Stimulated activated memory B cell treated with anti-CD40 and anti-IgM and Interleukin-4, amounts not matched to agents 10 μg/mL and 1 μg/mL and 100 μg/mL, for 72 hours (primary cell): ENCODE measurements at regions not wholly inside any gene's neighbourhood (a gene's known extent, or its start where the extent isn't known, plus 50 kb on each side); places are given as distances from the start of the nearest gene placed in this dataset.
"Not testable (repeated sequence)": the region's sequence is repeated elsewhere in the genome, so short reads cannot be mapped to it uniquely, and the experiment has no call there.

Experiments
- ATAC-seq: fragments of 150-1000 bp; cut with Tn5 transposase; 2 replicates; pipeline ENCODE4 v1.10.0; 2021
- H3K27ac Mint-ChIP-seq: one replicate; pipeline ENCODE4 v1.8.0; 2022; ENCODE audit warnings: mild to moderate bottlenecking, mixed read lengths
- H3K27me3 Mint-ChIP-seq: one replicate; pipeline ENCODE4 v1.8.0; 2022; ENCODE audit warnings: mixed read lengths
- H3K36me3 Mint-ChIP-seq: one replicate; pipeline ENCODE4 v1.8.0; 2022; ENCODE audit warnings: mixed read lengths
- H3K4me1 Mint-ChIP-seq: one replicate; pipeline ENCODE4 v1.8.0; 2022; ENCODE audit warnings: mixed read lengths
- H3K4me3 Mint-ChIP-seq: one replicate; pipeline ENCODE4 v1.8.0; 2022; ENCODE audit warnings: mild to moderate bottlenecking, moderate library complexity, mixed read lengths
- H3K9me3 Mint-ChIP-seq: one replicate; pipeline ENCODE4 v1.8.0; 2022; ENCODE audit warnings: mixed read lengths

DNA sequence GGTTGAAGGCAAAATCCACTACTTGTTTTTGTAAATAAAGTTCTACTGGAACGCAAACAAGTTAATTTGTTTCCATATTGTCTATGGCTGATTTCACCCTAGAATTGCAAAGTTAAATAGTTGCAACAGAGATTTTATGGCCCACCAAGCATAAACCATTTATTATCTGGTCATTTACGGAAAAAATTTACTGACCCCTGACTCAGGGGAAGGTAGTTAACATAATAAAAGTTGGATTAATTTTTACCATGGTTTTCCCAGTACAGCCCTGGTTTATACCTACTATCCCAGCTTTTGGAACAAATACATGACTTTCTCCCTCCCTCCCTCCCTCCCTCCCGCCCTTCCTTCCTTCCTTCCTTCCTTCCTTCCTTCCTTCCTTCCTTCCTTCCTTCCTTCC is 588.9 kb upstream of the TMEFF2 start:
- H3K4me3 Mint-ChIP-seq: no peak overlapping the region

DNA sequence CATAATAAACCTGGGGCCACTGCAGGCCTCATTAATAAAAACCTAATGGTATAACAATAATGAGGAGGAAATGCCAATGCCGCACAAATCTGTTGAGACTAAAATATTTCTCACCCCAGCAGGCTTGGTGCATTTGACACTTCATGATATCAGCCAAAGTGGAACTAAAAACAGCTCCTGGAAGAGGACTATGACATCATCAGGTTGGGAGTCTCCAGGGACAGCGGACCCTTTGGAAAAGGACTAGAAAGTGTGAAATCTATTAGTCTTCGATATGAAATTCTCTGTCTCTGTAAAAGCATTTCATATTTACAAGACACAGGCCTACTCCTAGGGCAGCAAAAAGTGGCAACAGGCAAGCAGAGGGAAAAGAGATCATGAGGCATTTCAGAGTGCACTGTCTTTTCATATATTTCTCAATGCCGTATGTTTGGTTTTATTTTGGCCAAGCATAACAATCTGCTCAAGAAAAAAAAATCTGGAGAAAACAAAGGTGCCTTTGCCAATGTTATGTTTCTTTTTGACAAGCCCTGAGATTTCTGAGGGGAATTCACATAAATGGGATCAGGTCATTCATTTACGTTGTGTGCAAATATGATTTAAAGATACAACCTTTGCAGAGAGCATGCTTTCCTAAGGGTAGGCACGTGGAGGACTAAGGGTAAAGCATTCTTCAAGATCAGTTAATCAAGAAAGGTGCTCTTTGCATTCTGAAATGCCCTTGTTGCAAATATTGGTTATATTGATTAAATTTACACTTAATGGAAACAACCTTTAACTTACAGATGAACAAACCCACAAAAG is 580.9 kb upstream of the TMEFF2 start:
- H3K4me1 Mint-ChIP-seq: no peaks in the 10 kb centered on the region
- H3K9me3 Mint-ChIP-seq: no peaks in the 10 kb centered on the region
- no peak overlapping the region for H3K27ac Mint-ChIP-seq
- H3K4me3 Mint-ChIP-seq: no peak overlapping the region
- no peaks in the 10 kb centered on the region for H3K36me3 Mint-ChIP-seq
- no peak for ATAC-seq
- H3K27me3 Mint-ChIP-seq: no peaks in the 10 kb centered on the region

More for the DNA sequence above, 588.9 kb upstream of the TMEFF2 start:
- Mint-ChIP-seq H3K4me1 (no peaks in the 10 kb centered on the region), H3K27ac (no peak overlapping the region), H3K27me3 (no peaks in the 10 kb centered on the region), H3K36me3 (no peaks in the 10 kb centered on the region), H3K9me3 (no peaks in the 10 kb centered on the region)
- no peak for ATAC-seq

GRCh38 chr2:192775011-192775410 is 580.3 kb upstream of the TMEFF2 start:
- Mint-ChIP-seq H3K27me3 (no peaks in the 10 kb centered on the region), H3K36me3 (no peaks in the 10 kb centered on the region), H3K4me3 (no peak overlapping the region), H3K27ac (no peak overlapping the region), H3K4me1 (no peaks in the 10 kb centered on the region), H3K9me3 (no peaks in the 10 kb centered on the region)
- ATAC-seq: no peak

GRCh38 chr2:192773044-192773443 is 578.3 kb upstream of the TMEFF2 start:
- Mint-ChIP-seq H3K4me3 (no peak overlapping the region), H3K9me3 (no peaks in the 10 kb centered on the region), H3K27ac (no peak overlapping the region), H3K27me3 (no peaks in the 10 kb centered on the region), H3K36me3 (no peaks in the 10 kb centered on the region), H3K4me1 (no peaks in the 10 kb centered on the region)
- ATAC-seq: no peak

DNA sequence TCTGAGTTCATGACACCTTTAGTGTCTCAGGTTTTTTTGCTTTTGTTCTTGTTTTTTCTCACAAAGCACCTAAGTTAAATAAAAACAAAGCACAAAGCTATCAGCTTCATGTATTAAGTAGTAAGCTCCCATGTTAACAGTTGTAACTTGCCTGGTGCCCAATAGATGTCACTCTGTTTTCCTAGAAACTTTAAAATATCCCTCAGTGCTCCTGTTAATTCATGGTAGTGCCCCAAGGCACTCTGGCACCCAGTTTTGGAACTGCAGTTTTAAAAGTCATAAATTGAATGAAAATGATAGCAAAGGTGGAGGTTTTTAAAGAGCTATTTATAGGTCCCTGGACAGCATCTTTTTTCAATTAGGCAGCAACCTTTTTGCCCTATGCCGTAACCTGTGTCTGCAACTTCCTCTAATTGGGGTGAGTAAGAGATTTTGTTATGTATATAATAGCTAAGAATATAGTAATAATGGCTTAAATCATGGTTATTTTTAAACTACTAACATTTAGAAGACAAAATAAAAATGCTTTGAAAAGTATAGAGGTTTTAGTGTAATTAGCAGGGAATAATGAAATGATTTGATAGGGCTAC is 555.0 kb upstream of the TMEFF2 start:
- Mint-ChIP-seq H3K36me3 (no peaks in the 10 kb centered on the region), H3K4me3 (no peak overlapping the region), H3K9me3 (no peaks in the 10 kb centered on the region), H3K27ac (no peak overlapping the region), H3K4me1 (no peaks in the 10 kb centered on the region), H3K27me3 (no peaks in the 10 kb centered on the region)
- no peak for ATAC-seq

GRCh38 chr2:192741889-192742288 is 547.2 kb upstream of the TMEFF2 start:
- H3K4me1 Mint-ChIP-seq: no peaks in the 10 kb centered on the region
- H3K27ac Mint-ChIP-seq: no peak overlapping the region
- no peaks in the 10 kb centered on the region for H3K27me3 Mint-ChIP-seq
- ATAC-seq: no peak
- H3K9me3 Mint-ChIP-seq: no peaks in the 10 kb centered on the region
- no peaks in the 10 kb centered on the region for H3K36me3 Mint-ChIP-seq
- H3K4me3 Mint-ChIP-seq: no peak overlapping the region

DNA sequence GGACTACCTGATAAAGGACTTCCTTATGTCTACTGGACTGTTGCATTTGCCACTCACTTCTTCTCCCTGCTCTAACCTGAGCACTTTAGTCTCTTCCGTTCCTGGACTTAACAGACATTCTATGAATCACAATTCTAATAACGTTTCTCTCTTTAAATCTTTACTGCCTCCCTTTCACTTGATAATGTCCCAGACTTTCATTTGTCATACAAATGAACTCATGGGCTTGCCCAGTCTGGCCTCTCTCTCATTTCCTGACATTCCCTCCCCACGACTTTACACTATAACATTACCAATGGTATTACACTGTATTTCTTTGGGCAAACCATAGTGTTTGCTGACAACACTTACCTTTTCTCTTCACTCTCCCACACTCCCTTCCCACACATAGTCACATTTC is 540.7 kb upstream of the TMEFF2 start:
- no peak overlapping the region for H3K27ac Mint-ChIP-seq
- no peak overlapping the region for H3K4me3 Mint-ChIP-seq
- H3K4me1 Mint-ChIP-seq: no peaks in the 10 kb centered on the region
- peak; percentile 31 for ATAC-seq
- H3K27me3 Mint-ChIP-seq: no peaks in the 10 kb centered on the region
- no peaks in the 10 kb centered on the region for H3K36me3 Mint-ChIP-seq
- H3K9me3 Mint-ChIP-seq: no peaks in the 10 kb centered on the region

DNA sequence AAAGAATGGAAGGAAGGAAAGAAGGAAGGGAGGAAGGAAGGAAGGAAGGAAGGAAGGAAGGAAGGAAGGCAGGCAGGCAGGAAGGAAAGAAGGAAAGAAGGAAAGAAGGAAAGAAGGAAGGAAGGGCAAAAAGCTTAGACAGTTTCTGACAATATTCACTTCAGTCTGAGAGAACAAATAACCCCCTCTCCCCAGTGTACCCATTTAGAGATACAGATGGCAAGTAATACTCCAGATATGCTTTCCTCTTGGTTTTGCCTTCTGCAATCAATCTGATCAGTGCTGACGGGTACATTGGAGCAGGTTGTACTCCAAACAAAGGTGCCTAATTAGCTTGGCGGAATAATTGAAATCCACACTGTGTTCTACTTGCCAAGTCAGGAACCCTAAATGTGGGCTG is 534.6 kb upstream of the TMEFF2 start:
- H3K9me3 Mint-ChIP-seq: no peaks in the 10 kb centered on the region
- no peaks in the 10 kb centered on the region for H3K36me3 Mint-ChIP-seq
- no peak for ATAC-seq
- no peak overlapping the region for H3K27ac Mint-ChIP-seq
- H3K4me3 Mint-ChIP-seq: no peak overlapping the region
- H3K4me1 Mint-ChIP-seq: no peaks in the 10 kb centered on the region
- no peaks in the 10 kb centered on the region for H3K27me3 Mint-ChIP-seq

- Mint-ChIP-seq H3K36me3 (no peaks in the 10 kb centered on the region), H3K4me1 (no peaks in the 10 kb centered on the region), H3K9me3 (no peaks in the 10 kb centered on the region), H3K27ac (no peak overlapping the region), H3K4me3 (no peak overlapping the region), H3K27me3 (no peaks in the 10 kb centered on the region)
- no peak for ATAC-seq
These were observed 531.3 kb upstream of the TMEFF2 start for GRCh38 chr2:192725991-192726390.

- Mint-ChIP-seq H3K4me1 (no peaks in the 10 kb centered on the region), H3K27me3 (no peaks in the 10 kb centered on the region)
These were observed 524.9 kb upstream of the TMEFF2 start for GRCh38 chr2:192719629-192720028.

GRCh38 chr2:192718340-192718739 is 523.6 kb upstream of the TMEFF2 start:
- Mint-ChIP-seq H3K27ac (no peak overlapping the region), H3K36me3 (no peaks in the 10 kb centered on the region), H3K4me3 (no peak overlapping the region), H3K27me3 (no peaks in the 10 kb centered on the region), H3K4me1 (no peaks in the 10 kb centered on the region), H3K9me3 (no peaks in the 10 kb centered on the region)
- no peak for ATAC-seq

More at GRCh38 chr2:192719629-192720028, 524.9 kb upstream of the TMEFF2 start:
- Mint-ChIP-seq H3K4me3 (no peak overlapping the region), H3K27ac (no peak overlapping the region), H3K9me3 (no peaks in the 10 kb centered on the region), H3K36me3 (no peaks in the 10 kb centered on the region)
- no peak for ATAC-seq

DNA sequence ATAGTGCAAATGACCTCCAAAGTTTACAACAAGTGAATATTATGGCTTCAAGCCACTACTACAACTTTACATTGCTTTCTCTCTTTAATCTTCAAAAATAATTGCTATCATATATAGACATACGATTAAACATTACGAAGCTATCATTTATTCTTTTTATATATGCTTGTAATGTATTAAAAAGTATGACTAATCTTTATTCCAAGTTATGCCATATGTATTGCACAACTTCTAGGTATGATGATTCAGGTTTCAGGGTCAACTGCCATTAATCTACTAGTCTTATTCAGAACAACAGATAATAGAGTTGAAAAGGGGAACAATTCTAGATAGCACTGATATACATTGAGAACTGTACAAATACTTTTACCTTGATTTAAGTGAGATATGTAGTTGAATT is 506.2 kb upstream of the TMEFF2 start:
- no peak overlapping the region for H3K4me3 Mint-ChIP-seq
- no peaks in the 10 kb centered on the region for H3K36me3 Mint-ChIP-seq
- no peaks in the 10 kb centered on the region for H3K9me3 Mint-ChIP-seq
- no peaks in the 10 kb centered on the region for H3K27me3 Mint-ChIP-seq
- H3K4me1 Mint-ChIP-seq: no peaks in the 10 kb centered on the region
- H3K27ac Mint-ChIP-seq: no peak overlapping the region
- no peak for ATAC-seq

GRCh38 chr2:192697880-192698279 is 503.1 kb upstream of the TMEFF2 start:
- no peak for ATAC-seq
- Mint-ChIP-seq H3K4me3 (no peak overlapping the region), H3K9me3 (no peaks in the 10 kb centered on the region), H3K27ac (no peak overlapping the region), H3K4me1 (no peaks in the 10 kb centered on the region), H3K36me3 (no peaks in the 10 kb centered on the region), H3K27me3 (no peaks in the 10 kb centered on the region)

DNA sequence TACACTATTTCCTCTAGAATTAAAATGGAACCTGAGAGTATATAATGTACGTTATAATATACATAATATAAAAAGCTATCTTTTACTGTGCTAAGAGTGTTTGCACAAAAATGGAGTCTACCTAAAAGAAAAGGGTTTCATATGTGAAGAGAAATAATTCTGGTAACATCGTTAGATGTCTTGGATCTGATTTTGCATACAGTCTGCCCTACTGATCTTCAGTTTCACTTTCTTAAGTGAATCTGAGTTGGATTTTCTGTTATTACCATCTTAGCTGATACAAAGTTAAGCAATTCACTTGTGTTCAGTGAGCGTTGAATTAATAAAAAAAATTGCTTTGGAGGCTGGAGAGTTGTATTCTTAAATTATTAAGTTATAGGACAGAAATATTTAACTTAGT is 502.1 kb upstream of the TMEFF2 start:
- Mint-ChIP-seq H3K9me3 (no peaks in the 10 kb centered on the region), H3K4me1 (no peaks in the 10 kb centered on the region)

DNA sequence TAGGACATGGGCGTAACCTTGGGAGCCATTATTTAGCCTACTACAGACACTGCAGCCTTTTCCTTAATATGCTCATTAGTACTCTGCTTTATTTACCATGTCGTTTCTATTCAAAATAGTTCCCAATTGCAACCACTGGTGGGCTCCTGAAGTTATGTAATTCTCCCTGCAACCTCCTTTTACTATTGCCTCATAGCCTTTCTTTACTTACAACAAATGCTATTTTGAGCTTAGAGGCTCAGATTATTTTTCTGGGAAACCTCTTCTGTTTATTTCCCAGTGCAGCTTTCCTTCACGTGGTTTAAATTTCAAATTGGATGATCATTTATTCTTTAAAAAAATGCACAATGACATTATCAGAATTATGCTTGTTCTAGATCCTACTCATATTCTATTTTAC is 492.3 kb upstream of the TMEFF2 start:
- ATAC-seq: no peak
- Mint-ChIP-seq H3K9me3 (no peaks in the 10 kb centered on the region), H3K36me3 (no peaks in the 10 kb centered on the region), H3K4me1 (no peaks in the 10 kb centered on the region), H3K4me3 (no peak overlapping the region), H3K27ac (no peak overlapping the region), H3K27me3 (no peaks in the 10 kb centered on the region)

More for the DNA sequence above, 502.1 kb upstream of the TMEFF2 start:
- H3K36me3 Mint-ChIP-seq: no peaks in the 10 kb centered on the region
- no peak for ATAC-seq
- no peak overlapping the region for H3K4me3 Mint-ChIP-seq
- H3K27ac Mint-ChIP-seq: no peak overlapping the region
- no peaks in the 10 kb centered on the region for H3K27me3 Mint-ChIP-seq

DNA sequence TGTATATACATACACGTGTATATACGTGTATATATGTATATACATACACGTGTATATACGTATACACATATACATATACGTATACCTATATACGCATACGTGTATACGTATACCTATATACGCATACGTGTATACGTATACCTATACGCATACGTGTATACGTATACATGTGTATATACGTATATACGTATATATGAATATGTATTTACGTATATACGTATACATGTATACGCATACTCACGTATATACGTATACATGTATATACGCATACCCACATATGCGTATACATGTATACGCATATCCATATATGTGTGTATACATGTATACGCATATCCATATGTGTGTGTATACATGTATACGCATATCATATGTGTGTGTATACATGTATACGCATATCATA is 487.8 kb upstream of the TMEFF2 start:
- H3K36me3 Mint-ChIP-seq, H3K4me3 Mint-ChIP-seq, H3K27ac Mint-ChIP-seq, H3K4me1 Mint-ChIP-seq, ATAC-seq, H3K9me3 Mint-ChIP-seq, H3K27me3 Mint-ChIP-seq: not testable (repeated sequence)
